ENCODE measurements at regions not wholly inside any gene's neighbourhood (a gene's known extent, or its start where the extent isn't known, plus 50 kb on each side); places are given as distances from the start of the nearest gene placed in this dataset.
A peak's percentile ranks its signal among the peaks of the same experiment; 100 is the strongest.

- CTCF ChIA-PET, result no interaction called here
- intact Hi-C loops (cut with micrococcal nuclease; ENCODE audit: unreplicated experiment), result loop anchor here (5.0 kb wide), 1 partner anchor 45 kb away; no protein-coding TSS in a partner anchor
- BruUV-seq (replicated peaks), result no TSS peak
- Mint-ChIP-seq H3K36me3 (ENCODE audit: insufficient read depth, unreplicated experiment) (peaks cover 10% of the 10 kb centered on the region), H3K9me3 (ENCODE audit: low read depth, unreplicated experiment) (no peaks in the 10 kb centered on the region), H3K4me1 (ENCODE audit: low read depth, unreplicated experiment) (peaks cover 85% of the 10 kb centered on the region), H3K4me3 (ENCODE audit: low read depth, unreplicated experiment) (no peak overlapping the region), H3K27ac (ENCODE audit: unreplicated experiment) (peak overlapping the region; percentile 79), H3K27me3 (ENCODE audit: unreplicated experiment) (no peaks in the 10 kb centered on the region)
- DNase-seq, result no peak
- no peak for TF ChIP-seq CTCF (IDR thresholded peaks at IDR 0.05; ENCODE audit: unreplicated experiment)
Observed at GRCh38 chr11:13141731-13142709, 132.9 kb downstream of the RASSF10 start.

GRCh38 chr11:13143486-13144297 lies 133.9 kb upstream of the BMAL1 start:
- CTCF ChIA-PET, result interaction anchor here (0.5 to 0.9 kb wide), 3 partner anchors 9 to 131 kb away, joined by 3 to 6 read pairs (median 3); no protein-coding TSS in a partner anchor
- Mint-ChIP-seq H3K4me1 (ENCODE audit: low read depth, unreplicated experiment) (peaks cover 69% of the 10 kb centered on the region), H3K4me3 (ENCODE audit: low read depth, unreplicated experiment) (no peak overlapping the region), H3K36me3 (ENCODE audit: insufficient read depth, unreplicated experiment) (peaks cover 10% of the 10 kb centered on the region), H3K9me3 (ENCODE audit: low read depth, unreplicated experiment) (no peaks in the 10 kb centered on the region), H3K27ac (ENCODE audit: unreplicated experiment) (peak overlapping the region; percentile 64), H3K27me3 (ENCODE audit: unreplicated experiment) (no peaks in the 10 kb centered on the region)
- intact Hi-C loops (cut with micrococcal nuclease; ENCODE audit: unreplicated experiment), result loop anchor here (5.0 kb wide), 1 partner anchor 46 kb away; no protein-coding TSS in a partner anchor
- BruUV-seq (replicated peaks), result no TSS peak
- DNase-seq, result peak; percentile 39
- no peak for TF ChIP-seq CTCF (IDR thresholded peaks at IDR 0.05; ENCODE audit: unreplicated experiment)

GRCh38 chr11:13145461-13145860 lies 132.1 kb upstream of the BMAL1 start:
- TF ChIP-seq CTCF (IDR thresholded peaks at IDR 0.05; ENCODE audit: unreplicated experiment), result no peak
- H3K4me3 Mint-ChIP-seq (ENCODE audit: low read depth, unreplicated experiment), result no peak overlapping the region
- H3K27me3 Mint-ChIP-seq (ENCODE audit: unreplicated experiment), result no peaks in the 10 kb centered on the region
- H3K9me3 Mint-ChIP-seq (ENCODE audit: low read depth, unreplicated experiment), result no peaks in the 10 kb centered on the region
- intact Hi-C loops (cut with micrococcal nuclease; ENCODE audit: unreplicated experiment), result no loop called here
- H3K36me3 Mint-ChIP-seq (ENCODE audit: insufficient read depth, unreplicated experiment), result peaks cover 2% of the 10 kb centered on the region
- BruUV-seq (replicated peaks), result no TSS peak
- no peak for DNase-seq
- CTCF ChIA-PET, result interaction anchor here (0.9 to 1.2 kb wide), 2 partner anchors 133 to 182 kb away, joined by 3 to 4 read pairs; no protein-coding TSS in a partner anchor
- H3K27ac Mint-ChIP-seq (ENCODE audit: unreplicated experiment), result no peak overlapping the region
- H3K4me1 Mint-ChIP-seq (ENCODE audit: low read depth, unreplicated experiment), result peaks cover 63% of the 10 kb centered on the region

GRCh38 chr11:13149991-13150390 lies 127.6 kb upstream of the BMAL1 start:
- Mint-ChIP-seq H3K9me3 (ENCODE audit: low read depth, unreplicated experiment) (no peaks in the 10 kb centered on the region), H3K27me3 (ENCODE audit: unreplicated experiment) (no peaks in the 10 kb centered on the region), H3K36me3 (ENCODE audit: insufficient read depth, unreplicated experiment) (no peaks in the 10 kb centered on the region), H3K4me1 (ENCODE audit: low read depth, unreplicated experiment) (peaks cover 53% of the 10 kb centered on the region), H3K4me3 (ENCODE audit: low read depth, unreplicated experiment) (no peak overlapping the region), H3K27ac (ENCODE audit: unreplicated experiment) (no peak overlapping the region)
- no peak for TF ChIP-seq CTCF (IDR thresholded peaks at IDR 0.05; ENCODE audit: unreplicated experiment)
- no peak for DNase-seq
- no TSS peak for BruUV-seq (replicated peaks)
- CTCF ChIA-PET, result interaction anchor here (1.5 kb wide), 1 partner anchor 186 kb away, joined by 9 read pairs; no protein-coding TSS in a partner anchor
- intact Hi-C loops (cut with micrococcal nuclease; ENCODE audit: unreplicated experiment), result no loop called here
